ENCODE measurements at regions not wholly inside any gene's neighbourhood (a gene's known extent, or its start where the extent isn't known, plus 50 kb on each side); places are given as distances from the start of the nearest gene placed in this dataset.

GRCh38 chr2:128736046-128736688 lies 417.5 kb upstream of the HS6ST1 start:
- intact Hi-C loops (cut with micrococcal nuclease) = loop anchor here (5.0 kb wide), 1 partner anchor 1111 kb away; no protein-coding TSS in a partner anchor
- Mint-ChIP-seq H3K27ac (no peak overlapping the region), H3K4me1 (ENCODE audit: low read depth) (peaks cover 11% of the 10 kb centered on the region), H3K9me3 (no peaks in the 10 kb centered on the region), H3K27me3 (ENCODE audit: insufficient read depth) (peaks cover 25% of the 10 kb centered on the region), H3K36me3 (ENCODE audit: low read depth) (no peaks in the 10 kb centered on the region), H3K4me3 (peak overlapping the region; percentile 60)
- no peak for DNase-seq (ENCODE audit: low spot score)

- H3K4me1 Mint-ChIP-seq (ENCODE audit: low read depth) = peaks cover 11% of the 10 kb centered on the region
- no peaks in the 10 kb centered on the region for H3K36me3 Mint-ChIP-seq (ENCODE audit: low read depth)
- H3K9me3 Mint-ChIP-seq = no peaks in the 10 kb centered on the region
- peaks cover 20% of the 10 kb centered on the region for H3K27me3 Mint-ChIP-seq (ENCODE audit: insufficient read depth)
- H3K4me3 Mint-ChIP-seq = peak overlapping the region; percentile 60
- DNase-seq (ENCODE audit: low spot score) = peak; percentile 45
- intact Hi-C loops (cut with micrococcal nuclease) = loop anchor here (5.0 kb wide), 1 partner anchor 1110 kb away; no protein-coding TSS in a partner anchor
- H3K27ac Mint-ChIP-seq = no peak overlapping the region
Observed at GRCh38 chr2:128736689-128737545, 418.2 kb upstream of the HS6ST1 start.

- intact Hi-C loops (cut with micrococcal nuclease) = loop anchor here (5.0 kb wide), 1 partner anchor 1110 kb away; no protein-coding TSS in a partner anchor
- no peak for DNase-seq (ENCODE audit: low spot score)
- H3K4me3 Mint-ChIP-seq = no peak overlapping the region
- peaks cover 26% of the 10 kb centered on the region for H3K27me3 Mint-ChIP-seq (ENCODE audit: insufficient read depth)
- H3K9me3 Mint-ChIP-seq = no peaks in the 10 kb centered on the region
- H3K4me1 Mint-ChIP-seq (ENCODE audit: low read depth) = peaks cover 11% of the 10 kb centered on the region
- H3K27ac Mint-ChIP-seq = no peak overlapping the region
- no peaks in the 10 kb centered on the region for H3K36me3 Mint-ChIP-seq (ENCODE audit: low read depth)
Observed at GRCh38 chr2:128737546-128737826, 418.8 kb upstream of the HS6ST1 start.

- Mint-ChIP-seq H3K27ac (no peak overlapping the region), H3K36me3 (ENCODE audit: low read depth) (no peaks in the 10 kb centered on the region), H3K4me3 (no peak overlapping the region), H3K9me3 (no peaks in the 10 kb centered on the region), H3K4me1 (ENCODE audit: low read depth) (peaks cover 11% of the 10 kb centered on the region), H3K27me3 (ENCODE audit: insufficient read depth) (peaks cover 28% of the 10 kb centered on the region)
- intact Hi-C loops (cut with micrococcal nuclease) = loop anchor here (5.0 kb wide), 1 partner anchor 1109 kb away; no protein-coding TSS in a partner anchor
- DNase-seq (ENCODE audit: low spot score) = no peak
Observed at GRCh38 chr2:128738446-128739110, 419.9 kb upstream of the HS6ST1 start.

- Mint-ChIP-seq H3K4me3 (no peak overlapping the region), H3K36me3 (ENCODE audit: low read depth) (no peaks in the 10 kb centered on the region), H3K27ac (no peak overlapping the region), H3K4me1 (ENCODE audit: low read depth) (no peaks in the 10 kb centered on the region), H3K27me3 (ENCODE audit: insufficient read depth) (peaks cover 31% of the 10 kb centered on the region), H3K9me3 (no peaks in the 10 kb centered on the region)
- no peak for DNase-seq (ENCODE audit: low spot score)
- intact Hi-C loops (cut with micrococcal nuclease) = no loop called here
Observed at GRCh38 chr2:128742467-128742866, 423.8 kb upstream of the HS6ST1 start.

GRCh38 chr2:128745946-128746345 lies 427.3 kb upstream of the HS6ST1 start:
- Mint-ChIP-seq H3K27ac (no peak overlapping the region), H3K4me3 (no peak overlapping the region), H3K4me1 (ENCODE audit: low read depth) (no peaks in the 10 kb centered on the region), H3K36me3 (ENCODE audit: low read depth) (no peaks in the 10 kb centered on the region), H3K9me3 (no peaks in the 10 kb centered on the region), H3K27me3 (ENCODE audit: insufficient read depth) (peaks cover 22% of the 10 kb centered on the region)
- intact Hi-C loops (cut with micrococcal nuclease) = loop anchor here (5.0 kb wide), 1 partner anchor 1001 kb away; no protein-coding TSS in a partner anchor
- DNase-seq (ENCODE audit: low spot score) = no peak

- intact Hi-C loops (cut with micrococcal nuclease) = loop anchor here (5.0 kb wide), 1 partner anchor 1001 kb away; no protein-coding TSS in a partner anchor
- Mint-ChIP-seq H3K4me3 (no peak overlapping the region), H3K27me3 (ENCODE audit: insufficient read depth) (peaks cover 22% of the 10 kb centered on the region), H3K36me3 (ENCODE audit: low read depth) (no peaks in the 10 kb centered on the region), H3K9me3 (no peaks in the 10 kb centered on the region), H3K27ac (no peak overlapping the region), H3K4me1 (ENCODE audit: low read depth) (no peaks in the 10 kb centered on the region)
- DNase-seq (ENCODE audit: low spot score) = no peak
Observed at GRCh38 chr2:128746356-128746755, 427.7 kb upstream of the HS6ST1 start.

- H3K4me1 Mint-ChIP-seq (ENCODE audit: low read depth) = no peaks in the 10 kb centered on the region
- no peaks in the 10 kb centered on the region for H3K36me3 Mint-ChIP-seq (ENCODE audit: low read depth)
- DNase-seq (ENCODE audit: low spot score) = no peak
- intact Hi-C loops (cut with micrococcal nuclease) = loop anchor here (5.0 kb wide), 1 partner anchor 999 kb away; no protein-coding TSS in a partner anchor
- peaks cover 14% of the 10 kb centered on the region for H3K27me3 Mint-ChIP-seq (ENCODE audit: insufficient read depth)
- no peak overlapping the region for H3K27ac Mint-ChIP-seq
- H3K4me3 Mint-ChIP-seq = no peak overlapping the region
- no peaks in the 10 kb centered on the region for H3K9me3 Mint-ChIP-seq
Observed at GRCh38 chr2:128748336-128748735, 429.7 kb upstream of the HS6ST1 start.

GRCh38 chr2:128748835-128749605 lies 430.4 kb upstream of the HS6ST1 start:
- Mint-ChIP-seq H3K27me3 (ENCODE audit: insufficient read depth) (peaks cover 13% of the 10 kb centered on the region), H3K9me3 (no peaks in the 10 kb centered on the region), H3K4me3 (no peak overlapping the region), H3K4me1 (ENCODE audit: low read depth) (peaks cover 4% of the 10 kb centered on the region), H3K27ac (no peak overlapping the region), H3K36me3 (ENCODE audit: low read depth) (no peaks in the 10 kb centered on the region)
- DNase-seq (ENCODE audit: low spot score) = no peak
- intact Hi-C loops (cut with micrococcal nuclease) = loop anchor here (5.0 kb wide), 1 partner anchor 998 kb away; no protein-coding TSS in a partner anchor

GRCh38 chr2:128750328-128751165 lies 431.9 kb upstream of the HS6ST1 start:
- Mint-ChIP-seq H3K36me3 (ENCODE audit: low read depth) (no peaks in the 10 kb centered on the region), H3K27ac (no peak overlapping the region), H3K9me3 (no peaks in the 10 kb centered on the region), H3K27me3 (ENCODE audit: insufficient read depth) (peaks cover 7% of the 10 kb centered on the region), H3K4me3 (no peak overlapping the region), H3K4me1 (ENCODE audit: low read depth) (peaks cover 17% of the 10 kb centered on the region)
- intact Hi-C loops (cut with micrococcal nuclease) = no loop called here
- no peak for DNase-seq (ENCODE audit: low spot score)

- Mint-ChIP-seq H3K4me3 (no peak overlapping the region), H3K4me1 (ENCODE audit: low read depth) (peaks cover 17% of the 10 kb centered on the region), H3K36me3 (ENCODE audit: low read depth) (no peaks in the 10 kb centered on the region), H3K27me3 (ENCODE audit: insufficient read depth) (peaks cover 7% of the 10 kb centered on the region), H3K27ac (no peak overlapping the region), H3K9me3 (no peaks in the 10 kb centered on the region)
- intact Hi-C loops (cut with micrococcal nuclease) = no loop called here
- no peak for DNase-seq (ENCODE audit: low spot score)
Observed at GRCh38 chr2:128751746-128752145, 433.1 kb upstream of the HS6ST1 start.

Data from activated T-helper 1 cell treated with anti-CD3 and anti-CD28 coated beads, Interleukin-12 subunit alpha, Interleukin-12 subunit beta, Interleukin-2, Interleukin-4 antibody, amounts not matched to agents 30 ng/mL and 10 ng/mL and 1 ng/mL, durations not matched to agents 14 hours and 24 hours and 36 hours (primary cell).